ENCODE measurements at regions not wholly inside any gene's neighbourhood (a gene's known extent, or its start where the extent isn't known, plus 50 kb on each side); places are given as distances from the start of the nearest gene placed in this dataset.

DNA sequence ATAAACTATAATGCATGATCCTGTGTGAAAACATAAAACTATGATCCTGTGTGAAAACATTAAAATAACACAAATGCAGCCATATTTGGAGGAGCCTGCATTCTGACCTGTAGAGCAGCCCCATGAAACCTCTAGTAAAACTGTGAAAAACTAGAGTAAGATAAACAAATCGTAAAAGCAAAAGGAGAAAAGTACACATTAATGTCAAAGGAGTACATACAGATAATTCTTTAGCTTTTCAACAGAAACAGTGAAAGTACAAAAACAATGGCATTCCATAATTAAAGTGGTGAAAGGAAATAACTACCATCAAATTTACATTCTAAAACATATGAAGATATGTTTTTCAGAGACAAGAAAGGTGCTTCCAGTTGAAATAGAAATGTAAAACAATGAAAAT, 1267.2 kb downstream of the SLITRK1 start (continued):
- TF ChIP-seq, protein P1, sequence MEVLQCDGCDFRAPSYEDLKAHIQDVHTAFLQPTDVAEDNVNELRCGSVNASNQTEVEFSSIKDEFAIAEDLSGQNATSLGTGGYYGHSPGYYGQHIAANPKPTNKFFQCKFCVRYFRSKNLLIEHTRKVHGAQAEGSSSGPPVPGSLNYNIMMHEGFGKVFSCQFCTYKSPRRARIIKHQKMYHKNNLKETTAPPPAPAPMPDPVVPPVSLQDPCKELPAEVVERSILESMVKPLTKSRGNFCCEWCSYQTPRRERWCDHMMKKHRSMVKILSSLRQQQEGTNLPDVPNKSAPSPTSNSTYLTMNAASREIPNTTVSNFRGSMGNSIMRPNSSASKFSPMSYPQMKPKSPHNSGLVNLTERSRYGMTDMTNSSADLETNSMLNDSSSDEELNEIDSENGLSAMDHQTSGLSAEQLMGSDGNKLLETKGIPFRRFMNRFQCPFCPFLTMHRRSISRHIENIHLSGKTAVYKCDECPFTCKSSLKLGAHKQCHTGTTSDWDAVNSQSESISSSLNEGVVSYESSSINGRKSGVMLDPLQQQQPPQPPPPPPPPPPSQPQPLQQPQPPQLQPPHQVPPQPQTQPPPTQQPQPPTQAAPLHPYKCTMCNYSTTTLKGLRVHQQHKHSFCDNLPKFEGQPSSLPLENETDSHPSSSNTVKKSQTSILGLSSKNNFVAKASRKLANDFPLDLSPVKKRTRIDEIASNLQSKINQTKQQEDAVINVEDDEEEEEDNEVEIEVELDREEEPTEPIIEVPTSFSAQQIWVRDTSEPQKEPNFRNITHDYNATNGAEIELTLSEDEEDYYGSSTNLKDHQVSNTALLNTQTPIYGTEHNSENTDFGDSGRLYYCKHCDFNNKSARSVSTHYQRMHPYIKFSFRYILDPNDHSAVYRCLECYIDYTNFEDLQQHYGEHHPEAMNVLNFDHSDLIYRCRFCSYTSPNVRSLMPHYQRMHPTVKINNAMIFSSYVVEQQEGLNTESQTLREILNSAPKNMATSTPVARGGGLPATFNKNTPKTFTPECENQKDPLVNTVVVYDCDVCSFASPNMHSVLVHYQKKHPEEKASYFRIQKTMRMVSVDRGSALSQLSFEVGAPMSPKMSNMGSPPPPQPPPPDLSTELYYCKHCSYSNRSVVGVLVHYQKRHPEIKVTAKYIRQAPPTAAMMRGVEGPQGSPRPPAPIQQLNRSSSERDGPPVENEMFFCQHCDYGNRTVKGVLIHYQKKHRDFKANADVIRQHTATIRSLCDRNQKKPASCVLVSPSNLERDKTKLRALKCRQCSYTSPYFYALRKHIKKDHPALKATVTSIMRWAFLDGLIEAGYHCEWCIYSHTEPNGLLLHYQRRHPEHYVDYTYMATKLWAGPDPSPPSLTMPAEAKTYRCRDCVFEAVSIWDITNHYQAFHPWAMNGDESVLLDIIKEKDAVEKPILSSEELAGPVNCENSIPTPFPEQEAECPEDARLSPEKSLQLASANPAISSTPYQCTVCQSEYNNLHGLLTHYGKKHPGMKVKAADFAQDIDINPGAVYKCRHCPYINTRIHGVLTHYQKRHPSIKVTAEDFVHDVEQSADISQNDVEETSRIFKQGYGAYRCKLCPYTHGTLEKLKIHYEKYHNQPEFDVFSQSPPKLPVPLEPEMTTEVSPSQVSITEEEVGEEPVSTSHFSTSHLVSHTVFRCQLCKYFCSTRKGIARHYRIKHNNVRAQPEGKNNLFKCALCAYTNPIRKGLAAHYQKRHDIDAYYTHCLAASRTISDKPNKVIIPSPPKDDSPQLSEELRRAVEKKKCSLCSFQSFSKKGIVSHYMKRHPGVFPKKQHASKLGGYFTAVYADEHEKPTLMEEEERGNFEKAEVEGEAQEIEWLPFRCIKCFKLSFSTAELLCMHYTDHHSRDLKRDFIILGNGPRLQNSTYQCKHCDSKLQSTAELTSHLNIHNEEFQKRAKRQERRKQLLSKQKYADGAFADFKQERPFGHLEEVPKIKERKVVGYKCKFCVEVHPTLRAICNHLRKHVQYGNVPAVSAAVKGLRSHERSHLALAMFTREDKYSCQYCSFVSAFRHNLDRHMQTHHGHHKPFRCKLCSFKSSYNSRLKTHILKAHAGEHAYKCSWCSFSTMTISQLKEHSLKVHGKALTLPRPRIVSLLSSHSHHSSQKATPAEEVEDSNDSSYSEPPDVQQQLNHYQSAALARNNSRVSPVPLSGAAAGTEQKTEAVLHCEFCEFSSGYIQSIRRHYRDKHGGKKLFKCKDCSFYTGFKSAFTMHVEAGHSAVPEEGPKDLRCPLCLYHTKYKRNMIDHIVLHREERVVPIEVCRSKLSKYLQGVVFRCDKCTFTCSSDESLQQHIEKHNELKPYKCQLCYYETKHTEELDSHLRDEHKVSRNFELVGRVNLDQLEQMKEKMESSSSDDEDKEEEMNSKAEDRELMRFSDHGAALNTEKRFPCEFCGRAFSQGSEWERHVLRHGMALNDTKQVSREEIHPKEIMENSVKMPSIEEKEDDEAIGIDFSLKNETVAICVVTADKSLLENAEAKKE (CRISPR knock-in tag; IDR thresholded peaks at IDR 0.05): no peak
- no peak for TF ChIP-seq ZNF114 (CRISPR knock-in tag; IDR thresholded peaks at IDR 0.05)
- TF ChIP-seq NANOG (IDR thresholded peaks at IDR 0.05; ENCODE audit: borderline replicate concordance): no peak
- no peak for TF ChIP-seq EZH2phosphoT487 (IDR thresholded peaks at IDR 0.05; ENCODE audit: unreplicated experiment)
- no peak for TF ChIP-seq POLR2AphosphoS5 (IDR thresholded peaks at IDR 0.05; ENCODE audit: low read depth)
- TF ChIP-seq EZH2 (IDR thresholded peaks at IDR 0.05; ENCODE audit: low read depth, unreplicated experiment): no peak
- TF ChIP-seq, protein P2, sequence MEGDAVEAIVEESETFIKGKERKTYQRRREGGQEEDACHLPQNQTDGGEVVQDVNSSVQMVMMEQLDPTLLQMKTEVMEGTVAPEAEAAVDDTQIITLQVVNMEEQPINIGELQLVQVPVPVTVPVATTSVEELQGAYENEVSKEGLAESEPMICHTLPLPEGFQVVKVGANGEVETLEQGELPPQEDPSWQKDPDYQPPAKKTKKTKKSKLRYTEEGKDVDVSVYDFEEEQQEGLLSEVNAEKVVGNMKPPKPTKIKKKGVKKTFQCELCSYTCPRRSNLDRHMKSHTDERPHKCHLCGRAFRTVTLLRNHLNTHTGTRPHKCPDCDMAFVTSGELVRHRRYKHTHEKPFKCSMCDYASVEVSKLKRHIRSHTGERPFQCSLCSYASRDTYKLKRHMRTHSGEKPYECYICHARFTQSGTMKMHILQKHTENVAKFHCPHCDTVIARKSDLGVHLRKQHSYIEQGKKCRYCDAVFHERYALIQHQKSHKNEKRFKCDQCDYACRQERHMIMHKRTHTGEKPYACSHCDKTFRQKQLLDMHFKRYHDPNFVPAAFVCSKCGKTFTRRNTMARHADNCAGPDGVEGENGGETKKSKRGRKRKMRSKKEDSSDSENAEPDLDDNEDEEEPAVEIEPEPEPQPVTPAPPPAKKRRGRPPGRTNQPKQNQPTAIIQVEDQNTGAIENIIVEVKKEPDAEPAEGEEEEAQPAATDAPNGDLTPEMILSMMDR (conservative IDR thresholded peaks at IDR 0.05; ENCODE audit: low read depth in 2 of 2): no peak

DNA sequence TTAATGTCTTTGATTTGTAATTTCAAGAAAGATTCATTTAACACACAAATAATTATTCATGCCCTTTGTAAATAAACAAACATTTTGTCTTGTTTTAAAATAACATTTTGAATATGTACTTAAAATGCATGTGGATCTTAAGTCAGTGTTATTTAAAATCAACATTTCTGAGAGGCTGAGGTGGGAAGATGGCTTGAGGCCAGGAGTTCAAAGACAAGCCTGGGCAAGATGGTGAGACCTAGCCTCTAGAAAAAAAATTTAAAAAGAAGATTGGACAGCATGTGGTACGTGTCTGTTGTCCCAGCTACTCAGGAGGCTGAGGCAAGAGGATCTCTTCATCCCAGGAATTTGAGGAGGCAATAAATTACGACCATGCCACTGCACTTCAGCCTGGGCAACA, 1268.2 kb downstream of the SLITRK1 start:
- Histone ChIP-seq H3K4me3 (no peak overlapping the region), H3K36me3 (ENCODE audit: insufficient read depth) (no peaks in the 10 kb centered on the region), H2AFZ (no peak overlapping the region), H3F3A (replicated peaks; ENCODE audit: low read depth) (no peaks in the 10 kb centered on the region), H3K9me2 (ENCODE audit: insufficient read depth) (no peaks in the 10 kb centered on the region; the same call in 1 of the 2 replicates), H3K27ac (ENCODE audit: low read depth) (no peak overlapping the region), H3K27me3 (ENCODE audit: insufficient read depth) (no peaks in the 10 kb centered on the region), H3K79me2 (replicated peaks; ENCODE audit: insufficient read depth) (no peaks in the 10 kb centered on the region), H3K4me1 (ENCODE audit: insufficient read depth) (no peaks in the 10 kb centered on the region), H4K20me1 (replicated peaks; ENCODE audit: insufficient read depth) (no peaks in the 10 kb centered on the region), H3K4me2 (no peak overlapping the region)
- no peak for ATAC-seq
- Mint-ChIP-seq H3K36me3 (ENCODE audit: low read depth) (no peaks in the 10 kb centered on the region), H3K27ac (no peak overlapping the region), H3K4me3 (no peak overlapping the region), H3K4me1 (peaks cover 3% of the 10 kb centered on the region; the same call in 2 of the 3 replicates), H3K9me3 (no peaks in the 10 kb centered on the region), H3K27me3 (ENCODE audit: insufficient read depth, low read depth, poor library complexity) (peaks cover 1% of the 10 kb centered on the region)
- DNase-seq (ENCODE audit: low spot score): no peak
- TF ChIP-seq CREB1 (CRISPR knock-in tag; IDR thresholded peaks at IDR 0.05; ENCODE audit: low read depth) (no peak), ZNF114 (CRISPR knock-in tag; IDR thresholded peaks at IDR 0.05) (no peak), POLR2AphosphoS5 (IDR thresholded peaks at IDR 0.05; ENCODE audit: low read depth) (no peak), EZH2 (IDR thresholded peaks at IDR 0.05; ENCODE audit: low read depth, unreplicated experiment) (no peak)
- TF ChIP-seq, protein P1 (CRISPR knock-in tag; IDR thresholded peaks at IDR 0.05): no peak
